Middle frontal gyrus (tissue), 1 donor: ENCODE measurements at regions not wholly inside any gene's neighbourhood (a gene's known extent, or its start where the extent isn't known, plus 50 kb on each side); places are given as distances from the start of the nearest gene placed in this dataset.

Experiments
- DNase-seq: peaks from one replicate; pipeline ENCODE4 v3.0.0-alpha.2; 2015; ENCODE audit warnings: low spot score; ENCODE audit errors: extremely low spot score

DNA sequence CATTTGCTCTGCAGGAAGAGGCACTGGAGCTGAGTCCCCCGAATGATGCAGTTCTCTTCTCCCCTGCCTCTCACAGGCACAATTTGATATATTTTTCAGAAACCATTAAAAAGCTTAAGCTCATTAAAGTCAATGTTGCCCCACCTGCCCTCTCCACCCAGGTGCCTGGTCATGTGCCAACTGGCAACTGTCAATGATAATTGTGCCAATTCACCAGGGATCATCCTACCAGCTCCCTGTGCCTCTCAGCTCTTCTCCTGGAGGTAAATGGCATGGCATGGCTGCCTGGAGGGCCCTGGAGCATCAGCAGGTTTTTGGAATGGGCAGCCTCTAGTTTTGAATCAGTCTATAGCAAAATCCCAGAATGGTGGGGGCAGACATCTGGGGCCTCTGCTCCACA, 279.6 kb upstream of the ID2 start:
- DNase-seq: no peak

DNA sequence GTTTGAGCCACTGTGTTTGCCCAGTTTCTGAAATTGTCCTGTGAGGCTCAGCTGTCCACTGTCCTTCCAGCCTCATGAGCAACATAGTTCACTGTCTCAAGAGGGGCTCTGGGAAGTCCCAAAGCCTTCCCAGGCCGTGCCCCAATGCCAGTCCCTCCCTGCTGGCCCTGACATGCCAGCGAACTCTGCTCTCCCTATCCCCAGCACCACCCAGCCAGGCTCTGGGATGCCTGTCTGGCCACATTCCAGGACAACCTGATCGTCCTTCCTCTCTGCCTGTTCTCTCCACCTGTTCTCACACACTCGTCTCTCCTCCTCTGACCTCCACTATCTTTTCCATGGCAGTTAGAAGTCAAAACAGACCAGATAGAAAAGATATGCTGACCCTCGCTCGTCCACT, 278.0 kb upstream of the ID2 start:
- DNase-seq: no peak

DNA sequence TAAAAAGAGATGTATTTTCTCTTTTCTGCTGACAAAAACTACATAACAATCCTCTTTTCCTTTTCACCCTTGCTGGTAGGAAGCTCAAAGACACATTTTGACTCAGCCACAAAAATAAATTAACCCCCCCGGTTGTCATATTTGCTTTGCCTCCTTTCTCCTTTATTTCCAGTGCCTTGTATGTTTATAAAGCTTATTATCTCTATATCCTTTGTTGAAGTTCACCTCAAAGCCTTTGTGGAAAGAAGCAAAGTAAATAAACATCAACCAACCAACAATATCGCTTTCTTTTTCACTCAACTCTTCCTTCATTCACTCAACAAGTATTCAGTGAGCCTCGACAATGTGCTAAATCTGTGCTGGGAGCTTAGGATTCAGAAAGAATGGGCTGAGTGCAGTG, 276.5 kb upstream of the ID2 start:
- DNase-seq: no peak

GRCh38 chr2:8406271-8406670, 275.6 kb upstream of the ID2 start:
- no peak for DNase-seq

DNA sequence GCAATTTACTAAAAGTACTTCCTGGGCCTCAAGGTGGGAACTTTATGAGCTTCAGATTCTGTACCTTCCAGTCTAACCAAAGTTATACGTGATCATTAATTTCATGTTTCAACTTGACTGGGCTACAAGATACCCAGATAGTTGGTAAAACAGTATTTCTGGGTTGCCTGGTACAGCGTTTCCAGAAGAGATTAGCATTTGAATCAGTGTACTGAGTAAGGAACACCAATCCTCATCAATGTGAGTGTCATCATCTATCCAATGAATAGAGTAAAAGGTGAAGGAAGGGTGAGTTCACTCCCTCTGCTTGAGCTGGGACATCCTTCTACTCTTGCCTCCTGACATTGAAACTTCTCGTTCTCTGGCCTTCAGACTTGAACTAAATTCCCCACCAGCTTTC, 274.5 kb upstream of the ID2 start:
- no peak for DNase-seq

- no peak for DNase-seq
Observed at GRCh38 chr2:8408560-8409460, 273.0 kb upstream of the ID2 start.

- DNase-seq: no peak
Observed at GRCh38 chr2:8409461-8410260, 272.2 kb upstream of the ID2 start.

GRCh38 chr2:8412082-8412481, 269.8 kb upstream of the ID2 start:
- no peak for DNase-seq

- no peak for DNase-seq
Observed at GRCh38 chr2:8412586-8412985, 269.3 kb upstream of the ID2 start.

DNA sequence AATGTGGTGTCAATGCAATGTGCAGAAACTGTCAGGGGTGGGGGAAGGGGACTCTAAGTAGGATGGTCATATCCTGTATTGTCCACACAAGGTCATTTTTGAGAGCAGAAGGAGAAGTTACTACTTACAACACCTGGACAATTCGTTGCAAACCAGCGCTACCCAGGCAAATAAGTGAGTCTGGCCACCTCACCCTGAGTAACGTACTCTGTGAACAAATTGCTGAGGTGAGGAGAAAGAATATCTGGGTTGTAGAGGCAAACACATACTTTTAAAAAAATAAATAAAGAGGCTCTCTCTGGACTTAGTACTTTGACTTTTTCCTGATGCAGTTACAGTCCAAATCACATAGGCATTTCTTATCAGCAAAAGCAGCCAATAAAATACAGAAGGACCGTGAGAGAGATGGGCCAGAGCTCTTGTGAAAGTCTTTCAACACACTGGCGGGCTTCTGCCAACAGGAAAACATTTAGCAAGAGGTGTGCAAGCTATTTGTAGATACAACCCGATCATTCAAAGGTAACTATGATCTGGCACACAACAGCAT, 268.2 kb upstream of the ID2 start:
- DNase-seq: no peak

GRCh38 chr2:8414946-8415879, 266.6 kb upstream of the ID2 start:
- no peak for DNase-seq

DNA sequence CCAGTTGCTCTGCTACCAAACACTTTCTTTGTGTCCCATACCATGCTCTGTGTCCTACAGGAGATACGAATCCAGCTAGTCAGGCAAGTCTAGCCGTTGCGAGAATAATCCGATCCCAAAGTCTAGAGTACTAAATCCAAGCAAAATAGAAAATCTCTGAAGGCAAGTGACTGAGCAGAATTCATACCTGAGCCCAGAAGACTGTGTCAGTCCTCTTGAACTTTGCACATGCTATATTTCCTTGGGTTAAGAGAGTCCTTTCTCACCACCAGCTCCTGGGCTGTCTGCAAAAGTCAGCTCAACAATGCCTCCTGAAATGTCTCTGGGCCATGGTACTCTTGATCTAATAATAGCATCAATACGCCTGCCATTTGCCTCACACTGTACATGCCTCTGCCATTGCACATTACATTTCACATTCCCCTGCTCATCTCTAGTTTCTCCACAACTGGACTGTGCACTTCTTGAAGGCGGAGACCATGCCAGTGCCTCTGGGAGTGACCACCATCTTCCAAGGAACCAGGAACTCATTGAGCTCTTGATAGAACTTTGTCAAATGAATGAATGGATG, 265.8 kb upstream of the ID2 start:
- no peak for DNase-seq

GRCh38 chr2:8416849-8417832, 264.7 kb upstream of the ID2 start:
- no peak for DNase-seq

GRCh38 chr2:8418721-8419120, 263.1 kb upstream of the ID2 start:
- DNase-seq: no peak

DNA sequence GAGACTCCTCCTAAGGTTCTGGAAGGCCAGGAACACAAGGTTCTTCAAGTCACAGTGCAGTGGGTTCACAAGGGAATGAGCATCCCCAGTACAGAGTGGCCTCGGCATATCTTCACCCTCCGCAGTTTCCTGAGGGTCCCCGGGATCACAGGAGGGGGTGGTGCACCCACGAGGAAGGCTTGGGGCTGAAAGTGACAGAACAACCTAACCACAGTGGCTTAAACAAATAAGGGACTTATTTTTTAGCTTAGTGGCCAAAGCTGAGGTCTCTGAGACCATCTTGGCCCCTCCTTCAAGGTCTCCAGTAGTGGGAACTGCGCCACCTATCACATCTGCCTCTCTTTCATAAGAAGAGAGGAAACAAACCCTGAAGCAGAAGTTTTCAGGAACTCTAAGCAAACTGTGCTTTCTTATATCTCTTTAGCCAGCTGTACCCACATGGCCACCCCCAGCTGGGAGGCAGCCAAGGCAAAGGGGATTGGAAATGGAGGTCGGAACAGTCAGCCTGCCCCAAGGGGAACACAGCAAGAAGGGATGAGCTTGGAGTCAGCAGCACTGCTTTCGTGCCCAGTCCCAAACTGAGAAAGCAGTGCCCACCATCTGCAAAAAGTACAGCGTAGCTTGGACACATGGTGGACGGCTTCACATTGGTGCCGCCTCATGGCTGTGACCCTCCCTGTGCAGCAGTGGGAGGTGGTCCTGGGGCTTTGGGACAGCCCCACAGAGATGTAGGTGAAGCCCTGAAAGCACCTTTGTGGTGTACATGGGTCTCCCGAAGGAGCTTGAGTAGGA, 260.0 kb upstream of the ID2 start:
- DNase-seq: no peak

DNA sequence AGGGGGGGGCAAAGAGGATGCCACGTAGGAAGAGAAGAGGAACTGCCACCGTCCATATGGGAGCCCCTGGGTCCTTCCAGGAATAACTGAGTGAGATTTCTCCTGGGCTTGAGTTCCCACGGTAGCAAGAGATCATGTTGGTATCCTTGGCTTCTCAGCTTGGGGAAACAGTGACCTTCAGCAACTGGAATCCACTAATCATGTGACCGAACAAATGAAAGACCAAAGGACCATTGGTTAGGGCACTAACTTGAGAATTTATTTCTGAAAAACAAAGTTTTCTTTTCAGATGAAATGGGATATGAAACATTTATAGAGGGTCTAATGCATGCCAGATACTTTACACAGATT, 259.4 kb upstream of the ID2 start:
- DNase-seq: no peak

- DNase-seq: no peak
Observed at GRCh38 chr2:8424997-8425900, 256.6 kb upstream of the ID2 start.

GRCh38 chr2:8426550-8426949, 255.3 kb upstream of the ID2 start:
- no peak for DNase-seq
